GM18520 (cell line): ENCODE measurements at regions not wholly inside any gene's neighbourhood (a gene's known extent, or its start where the extent isn't known, plus 50 kb on each side); places are given as distances from the start of the nearest gene placed in this dataset.

Experiments
- ATAC-seq: cut with Tn5 transposase; IDR thresholded peaks from one replicate; pipeline ENCODE4 v1.9.1; 2021; ENCODE audit not compliant: unreplicated experiment

- no peak for ATAC-seq
These were observed 376.5 kb upstream of the CDH5 start for GRCh38 chr16:65989861-65990604.

GRCh38 chr16:65988024-65988595 is 378.4 kb upstream of the CDH5 start:
- no peak for ATAC-seq

- no peak for ATAC-seq
These were observed 382.2 kb upstream of the CDH5 start for GRCh38 chr16:65984296-65984695.

GRCh38 chr16:65981057-65981456 is 385.4 kb upstream of the CDH5 start:
- ATAC-seq = no peak

GRCh38 chr16:65975049-65975708 is 391.3 kb upstream of the CDH5 start:
- no peak for ATAC-seq

GRCh38 chr16:65967376-65967775 is 399.1 kb upstream of the CDH5 start:
- ATAC-seq = no peak

GRCh38 chr16:65965628-65966027 is 400.9 kb upstream of the CDH5 start:
- ATAC-seq = no peak

GRCh38 chr16:65964752-65965151 is 401.7 kb upstream of the CDH5 start:
- no peak for ATAC-seq

- no peak for ATAC-seq
These were observed 404.9 kb upstream of the CDH5 start for GRCh38 chr16:65961476-65962143.

GRCh38 chr16:65959983-65960382 is 406.5 kb upstream of the CDH5 start:
- ATAC-seq = no peak

- ATAC-seq = no peak
These were observed 408.4 kb upstream of the CDH5 start for GRCh38 chr16:65958086-65958485.

GRCh38 chr16:65956100-65956499 is 410.4 kb upstream of the CDH5 start:
- no peak for ATAC-seq

- no peak for ATAC-seq
These were observed 412.0 kb upstream of the CDH5 start for GRCh38 chr16:65954446-65954845.

- ATAC-seq = no peak
These were observed 416.3 kb upstream of the CDH5 start for GRCh38 chr16:65950211-65950610.

GRCh38 chr16:65948361-65948760 is 418.1 kb upstream of the CDH5 start:
- ATAC-seq = no peak

- no peak for ATAC-seq
These were observed 418.5 kb upstream of the CDH5 start for GRCh38 chr16:65947951-65948350.

- ATAC-seq = no peak
These were observed 421.0 kb upstream of the CDH5 start for GRCh38 chr16:65945493-65945892.

GRCh38 chr16:65944361-65944760 is 422.1 kb upstream of the CDH5 start:
- ATAC-seq = no peak

- ATAC-seq = no peak
These were observed 425.8 kb upstream of the CDH5 start for GRCh38 chr16:65940711-65941110.

GRCh38 chr16:65938083-65938482 is 428.4 kb upstream of the CDH5 start:
- ATAC-seq = no peak

GRCh38 chr16:65937455-65937854 is 429.0 kb upstream of the CDH5 start:
- ATAC-seq = no peak

GRCh38 chr16:65936096-65936495 is 430.4 kb upstream of the CDH5 start:
- ATAC-seq = no peak
